Thyroid gland (tissue), 4 donors: ENCODE measurements at regions not wholly inside any gene's neighbourhood (a gene's known extent, or its start where the extent isn't known, plus 50 kb on each side); places are given as distances from the start of the nearest gene placed in this dataset.

ENCODE experiments used
- POLR2A ChIP-seq, 2 donors: fragments of 450-650 bp; IDR thresholded peaks; one replicate each; pipeline ENCODE4 v1.6.1; 2017; ENCODE audit warnings: antibody characterized with exemption in 2 of 2, mild to moderate bottlenecking in 2 of 2, moderate library complexity in 1 of 2
- TF ChIP-seq, protein P1 (sequence below), 6 experiments: fragments of 200-600 bp in 3 of 6; fragments of 450-650 bp in 3 of 6; sonication (generic) in 3 of 6; IDR thresholded peaks; one replicate each; pipeline ENCODE4 v1.5.1; 2016 to 2019; ENCODE audit warnings: antibody characterized with exemption in 6 of 6, mild to moderate bottlenecking in 2 of 6, inconsistent platforms in 1 of 6, moderate library complexity in 1 of 6

DNA sequence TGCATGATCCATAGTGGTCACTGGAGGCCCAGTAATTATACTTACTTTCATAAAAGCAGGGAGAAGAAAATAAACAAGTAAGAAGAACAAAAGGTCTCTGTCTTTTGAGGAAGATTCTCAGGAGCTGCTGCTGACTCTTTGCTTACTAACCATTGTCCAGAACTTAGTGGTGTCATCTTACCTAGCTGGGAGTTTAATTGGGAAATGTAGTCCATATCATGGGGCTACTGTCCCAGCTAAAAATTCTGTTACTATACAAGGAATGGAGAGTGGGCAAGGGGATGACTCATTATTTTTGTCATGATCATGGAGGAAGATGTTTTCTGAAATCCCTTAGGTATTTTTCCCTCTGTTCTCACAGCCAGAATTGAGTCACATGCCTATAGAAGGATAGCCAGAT is 639.3 kb downstream of the MTRR start:
- TF ChIP-seq, protein P1, sequence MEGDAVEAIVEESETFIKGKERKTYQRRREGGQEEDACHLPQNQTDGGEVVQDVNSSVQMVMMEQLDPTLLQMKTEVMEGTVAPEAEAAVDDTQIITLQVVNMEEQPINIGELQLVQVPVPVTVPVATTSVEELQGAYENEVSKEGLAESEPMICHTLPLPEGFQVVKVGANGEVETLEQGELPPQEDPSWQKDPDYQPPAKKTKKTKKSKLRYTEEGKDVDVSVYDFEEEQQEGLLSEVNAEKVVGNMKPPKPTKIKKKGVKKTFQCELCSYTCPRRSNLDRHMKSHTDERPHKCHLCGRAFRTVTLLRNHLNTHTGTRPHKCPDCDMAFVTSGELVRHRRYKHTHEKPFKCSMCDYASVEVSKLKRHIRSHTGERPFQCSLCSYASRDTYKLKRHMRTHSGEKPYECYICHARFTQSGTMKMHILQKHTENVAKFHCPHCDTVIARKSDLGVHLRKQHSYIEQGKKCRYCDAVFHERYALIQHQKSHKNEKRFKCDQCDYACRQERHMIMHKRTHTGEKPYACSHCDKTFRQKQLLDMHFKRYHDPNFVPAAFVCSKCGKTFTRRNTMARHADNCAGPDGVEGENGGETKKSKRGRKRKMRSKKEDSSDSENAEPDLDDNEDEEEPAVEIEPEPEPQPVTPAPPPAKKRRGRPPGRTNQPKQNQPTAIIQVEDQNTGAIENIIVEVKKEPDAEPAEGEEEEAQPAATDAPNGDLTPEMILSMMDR (IDR thresholded peaks at IDR 0.05), result no peak
- no peak for TF ChIP-seq POLR2A (IDR thresholded peaks at IDR 0.05)
